Embryonic facial prominence (tissue), 1 donor: ENCODE measurements at regions not wholly inside any gene's neighbourhood (a gene's known extent, or its start where the extent isn't known, plus 50 kb on each side); places are given as distances from the start of the nearest gene placed in this dataset.

Experiments
- DNase-seq: peaks from one replicate; pipeline ENCODE4 v3.0.0-alpha.2; 2016; ENCODE audit errors: extremely low spot score

GRCh38 chr15:69530991-69531664 is 78.5 kb downstream of the RPLP1 start:
- no peak for DNase-seq

GRCh38 chr15:69531665-69532027 is 79.0 kb downstream of the RPLP1 start:
- DNase-seq = no peak

GRCh38 chr15:69532066-69532465 is 79.4 kb downstream of the RPLP1 start:
- no peak for DNase-seq

- no peak for DNase-seq
Measured at GRCh38 chr15:69532856-69533255, 80.2 kb downstream of the RPLP1 start.

- DNase-seq = no peak
Measured at GRCh38 chr15:69533522-69533921, 80.9 kb downstream of the RPLP1 start.

- no peak for DNase-seq
Measured at GRCh38 chr15:69535101-69535638, 82.6 kb downstream of the RPLP1 start.

GRCh38 chr15:69535998-69536397 is 83.4 kb downstream of the RPLP1 start:
- no peak for DNase-seq

GRCh38 chr15:69536726-69537512 is 84.3 kb downstream of the RPLP1 start:
- no peak for DNase-seq

- no peak for DNase-seq
Measured at GRCh38 chr15:69537901-69538300, 85.3 kb downstream of the RPLP1 start.

GRCh38 chr15:69538379-69538778 is 85.8 kb downstream of the RPLP1 start:
- DNase-seq = no peak

GRCh38 chr15:69539345-69539744 is 86.7 kb downstream of the RPLP1 start:
- no peak for DNase-seq

GRCh38 chr15:69540622-69541021 is 88.0 kb downstream of the RPLP1 start:
- DNase-seq = no peak

- no peak for DNase-seq
Measured at GRCh38 chr15:69542028-69542427, 89.4 kb downstream of the RPLP1 start.

- DNase-seq = no peak
Measured at GRCh38 chr15:69543681-69544364, 91.2 kb downstream of the RPLP1 start.

- DNase-seq = no peak
Measured at GRCh38 chr15:69544365-69545113, 91.9 kb downstream of the RPLP1 start.

- no peak for DNase-seq
Measured at GRCh38 chr15:69546182-69546581, 93.6 kb downstream of the RPLP1 start.

- no peak for DNase-seq
Measured at GRCh38 chr15:69548395-69549180, 96.0 kb downstream of the RPLP1 start.

GRCh38 chr15:69551391-69552056 is 98.9 kb downstream of the RPLP1 start:
- no peak for DNase-seq

- DNase-seq = no peak
Measured at GRCh38 chr15:69552057-69552815, 99.6 kb downstream of the RPLP1 start.

- DNase-seq = no peak
Measured at GRCh38 chr15:69553686-69554085, 101.1 kb downstream of the RPLP1 start.
